Non-pigmented ciliary epithelial cell (primary cell): ENCODE measurements at regions not wholly inside any gene's neighbourhood (a gene's known extent, or its start where the extent isn't known, plus 50 kb on each side); places are given as distances from the start of the nearest gene placed in this dataset.

Experiments used
- DNase-seq: peaks from one replicate; pipeline ENCODE4 v3.0.0-alpha.2; 2010; ENCODE audit warnings: low read depth

DNA sequence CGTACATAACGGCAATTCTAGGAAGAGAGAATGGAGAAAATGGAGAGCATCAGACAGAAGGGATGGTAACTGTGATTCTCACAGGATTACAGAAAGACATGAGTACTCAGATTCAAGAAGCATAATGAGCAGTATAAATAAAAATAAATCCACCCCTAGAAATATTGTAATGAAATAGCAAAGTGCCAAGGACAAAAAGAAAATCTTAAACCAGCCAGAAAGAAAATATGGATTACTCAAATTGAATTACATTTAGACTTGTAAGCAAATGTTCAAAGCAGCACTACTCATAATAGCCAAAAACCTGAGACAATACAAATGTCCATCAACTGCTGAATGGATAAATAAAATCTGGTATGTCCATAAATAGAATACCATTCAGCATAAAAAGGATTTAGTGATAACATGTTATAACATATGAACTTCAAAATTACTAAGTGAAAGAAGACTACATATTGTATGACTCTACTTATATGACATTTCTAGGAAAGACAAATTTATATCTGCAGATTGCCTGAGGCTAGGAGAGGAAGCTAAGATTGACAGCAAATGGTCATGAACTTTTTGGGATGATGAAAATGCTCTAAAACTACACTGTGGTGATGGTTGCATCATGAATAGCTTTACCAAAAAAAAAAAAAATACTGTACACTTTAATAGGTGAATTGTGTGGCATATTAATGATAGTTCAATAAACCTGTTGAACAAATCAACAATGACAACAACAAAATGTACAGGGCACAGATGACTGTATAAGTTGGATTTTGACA, 63.4 kb upstream of the SPTBN1 start:
- no peak for DNase-seq

GRCh38 chr2:54394392-54394791, 61.7 kb upstream of the SPTBN1 start:
- no peak for DNase-seq

DNA sequence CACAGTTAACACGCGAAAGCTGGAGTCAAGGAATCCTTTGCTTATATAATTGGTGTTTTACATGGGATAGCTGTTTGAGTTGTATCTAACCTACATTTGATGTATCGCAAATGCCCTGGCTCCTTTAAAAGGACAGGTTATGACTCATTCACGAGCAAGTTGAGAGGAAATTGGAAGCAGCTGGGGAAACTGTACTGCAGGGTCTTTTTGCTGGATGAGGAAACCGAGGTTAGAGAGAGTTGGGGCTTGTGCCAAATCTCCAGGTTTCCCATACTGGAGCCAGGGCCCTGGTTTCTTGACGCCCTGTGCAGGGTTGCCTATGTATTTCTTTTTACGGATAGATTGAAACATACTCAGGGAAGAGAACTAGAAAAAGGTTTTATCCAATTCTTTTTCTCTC, 60.0 kb upstream of the SPTBN1 start:
- DNase-seq = peak; percentile 27

DNA sequence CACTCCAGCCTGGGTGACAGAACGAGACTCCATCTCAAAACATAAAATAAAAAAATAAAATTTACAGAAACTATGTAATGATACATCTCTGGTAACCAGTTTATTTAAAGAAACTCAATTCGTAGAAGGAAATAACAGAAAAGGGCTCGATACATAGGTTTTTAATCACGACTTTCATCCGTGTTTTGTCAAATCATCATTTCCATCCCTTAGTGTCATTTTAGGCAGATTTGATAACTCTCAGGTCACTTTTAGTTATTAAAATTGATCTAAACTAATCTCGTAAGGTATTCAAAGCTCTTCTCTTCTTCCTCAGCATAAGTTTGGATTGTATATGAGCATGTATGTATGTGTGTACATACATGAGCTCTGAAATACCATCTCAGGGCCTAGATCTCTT, 59.3 kb upstream of the SPTBN1 start:
- no peak for DNase-seq

- DNase-seq = no peak
These were observed 58.7 kb upstream of the SPTBN1 start for GRCh38 chr2:54397426-54397825.

GRCh38 chr2:54401554-54401953, 54.6 kb upstream of the SPTBN1 start:
- no peak for DNase-seq

- DNase-seq = no peak
These were observed 53.8 kb upstream of the SPTBN1 start for GRCh38 chr2:54402350-54402749.

GRCh38 chr2:54403512-54404238, 52.5 kb upstream of the SPTBN1 start:
- no peak for DNase-seq

DNA sequence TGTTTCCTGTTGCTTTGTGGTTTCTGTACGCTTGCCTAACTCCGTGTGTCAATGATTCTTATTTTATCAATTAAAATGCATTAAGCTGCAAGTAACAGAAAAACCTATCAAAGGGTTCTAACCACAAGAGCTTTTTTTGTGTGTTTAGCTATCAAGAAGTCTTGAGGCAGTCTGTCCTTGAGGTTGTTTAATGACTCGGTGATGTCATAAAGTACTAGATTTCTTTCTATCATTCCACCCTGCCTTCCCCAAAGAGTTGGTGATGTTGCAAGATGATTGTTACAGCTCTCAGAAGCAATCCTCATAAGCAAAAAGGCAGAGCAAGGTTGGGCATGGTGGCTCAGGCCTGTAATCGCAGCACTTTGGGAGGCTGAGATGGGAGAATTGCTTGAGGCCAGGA, 51.9 kb upstream of the SPTBN1 start:
- no peak for DNase-seq

- no peak for DNase-seq
These were observed 50.1 kb upstream of the SPTBN1 start for GRCh38 chr2:54406031-54406430.
